ENCODE measurements at regions not wholly inside any gene's neighbourhood (a gene's known extent, or its start where the extent isn't known, plus 50 kb on each side); places are given as distances from the start of the nearest gene placed in this dataset.
A peak's percentile ranks its signal among the peaks of the same experiment; 100 is the strongest.
"Not testable (repeated sequence)": the region's sequence is repeated elsewhere in the genome, so short reads cannot be mapped to it uniquely, and the experiment has no call there.

GRCh38 chr9:28365020-28365640 lies 791.8 kb upstream of the C9orf72 start:
- no peak for DNase-seq

- DNase-seq: no peak
Observed at GRCh38 chr9:28365728-28366127, 792.4 kb upstream of the C9orf72 start.

- peak in 1 of 3 experiments; percentile 5 for DNase-seq
Observed at GRCh38 chr9:28378231-28378630, 805.0 kb upstream of the C9orf72 start.

- no peak for DNase-seq
Observed at GRCh38 chr9:28379082-28379481, 805.8 kb upstream of the C9orf72 start.

- DNase-seq: no peak
Observed at GRCh38 chr9:28389411-28389810, 816.1 kb upstream of the C9orf72 start.

- no peak for DNase-seq
Observed at GRCh38 chr9:28394774-28395173, 821.5 kb upstream of the C9orf72 start.

GRCh38 chr9:28396058-28396457 lies 822.8 kb upstream of the C9orf72 start:
- peak in 2 of 3 experiments; percentile 16 to 18 for DNase-seq

- DNase-seq: no peak
Observed at GRCh38 chr9:28407351-28407750, 834.1 kb upstream of the C9orf72 start.

- no peak for DNase-seq
Observed at GRCh38 chr9:28409919-28410318, 836.6 kb upstream of the C9orf72 start.

- DNase-seq: no peak
Observed at GRCh38 chr9:28410411-28410810, 837.1 kb upstream of the C9orf72 start.

- DNase-seq: peak; percentile 3 to 32 (median 19)
Observed at GRCh38 chr9:28413471-28413870, 840.2 kb upstream of the C9orf72 start.

- no peak for DNase-seq
Observed at GRCh38 chr9:28423255-28423654, 850.0 kb upstream of the C9orf72 start.

- no peak for DNase-seq
Observed at GRCh38 chr9:28435456-28435855, 862.2 kb upstream of the C9orf72 start.

GRCh38 chr9:28439688-28440087 lies 866.4 kb upstream of the C9orf72 start:
- no peak for DNase-seq

GRCh38 chr9:28443461-28443860 lies 870.2 kb upstream of the C9orf72 start:
- DNase-seq: no peak

GRCh38 chr9:28444637-28445036 lies 871.4 kb upstream of the C9orf72 start:
- DNase-seq: no peak

GRCh38 chr9:28445211-28445610 lies 871.9 kb upstream of the C9orf72 start:
- no peak for DNase-seq

GRCh38 chr9:28453918-28454317 lies 880.6 kb upstream of the C9orf72 start:
- no peak for DNase-seq

GRCh38 chr9:28456861-28457260 lies 883.6 kb upstream of the C9orf72 start:
- no peak for DNase-seq

GRCh38 chr9:28464481-28465216 lies 891.4 kb upstream of the C9orf72 start:
- DNase-seq: no peak

GRCh38 chr9:28471261-28471660 lies 898.0 kb upstream of the C9orf72 start:
- DNase-seq: no peak

- peak in 1 of 3 experiments; percentile 4 for DNase-seq
Observed at GRCh38 chr9:28487561-28487960, 914.3 kb upstream of the C9orf72 start.

- DNase-seq: no peak
Observed at GRCh38 chr9:28491121-28491520, 917.8 kb upstream of the C9orf72 start.

- not testable (repeated sequence) for DNase-seq
Observed at GRCh38 chr9:28498168-28498567, 924.9 kb upstream of the C9orf72 start.

- DNase-seq: no peak
Observed at GRCh38 chr9:28502189-28502588, 928.9 kb upstream of the C9orf72 start.
